Neuronal stem cell (in vitro differentiated cells): ENCODE measurements at regions not wholly inside any gene's neighbourhood (a gene's known extent, or its start where the extent isn't known, plus 50 kb on each side); places are given as distances from the start of the nearest gene placed in this dataset.

ENCODE experiments used
- DNase-seq: peaks from one replicate; pipeline ENCODE4 v3.0.0-alpha.2; 2013; ENCODE audit warnings: low spot score
- H2AFZ ChIP-seq: one replicate; pipeline ENCODE4 v1.6.1; 2013; ENCODE audit warnings: mild to moderate bottlenecking, low read length, inconsistent platforms
- H2AK5ac ChIP-seq: 2 replicates; pipeline ENCODE4 v1.6.1; 2013; ENCODE audit warnings: low read depth, mild to moderate bottlenecking, inconsistent platforms, low read length, moderate library complexity, mixed read lengths
- H2BK120ac ChIP-seq: 2 replicates; pipeline ENCODE4 v1.6.1; 2013; ENCODE audit warnings: low read depth, mild to moderate bottlenecking, inconsistent platforms, low read length, moderate library complexity, mixed read lengths
- H2BK12ac ChIP-seq: one replicate; pipeline ENCODE4 v1.6.1; 2013; ENCODE audit warnings: low read length, inconsistent platforms
- H2BK15ac ChIP-seq: 2 replicates; pipeline ENCODE4 v1.6.1; 2013; ENCODE audit warnings: mild to moderate bottlenecking, low read length, inconsistent platforms, mixed read lengths
- H2BK5ac ChIP-seq: one replicate; pipeline ENCODE4 v1.6.1; 2013; ENCODE audit warnings: inconsistent platforms, mild to moderate bottlenecking, low read length, moderate library complexity
- H3K14ac ChIP-seq: one replicate; pipeline ENCODE4 v1.6.1; 2013; ENCODE audit warnings: low read length, inconsistent platforms
- H3K18ac ChIP-seq: 2 replicates; pipeline ENCODE4 v1.6.1; 2013; ENCODE audit warnings: low read length, inconsistent platforms
- H3K23ac ChIP-seq: 2 replicates; pipeline ENCODE4 v1.6.1; 2013; ENCODE audit warnings: low read depth, mild to moderate bottlenecking, mixed read lengths, low read length, inconsistent platforms; ENCODE audit not compliant: poor library complexity
- H3K27ac ChIP-seq: replicated peaks from 3 replicates; pipeline ENCODE4 v1.5.1; 2013; ENCODE audit warnings: low read length, inconsistent platforms
- H3K27me3 ChIP-seq, 3 experiments: 2 replicates each; pipeline ENCODE4 v1.6.1; 2013; ENCODE audit warnings: low read length in 3 of 3, mild to moderate bottlenecking in 2 of 3, inconsistent platforms in 1 of 3, low read depth in 1 of 3, mixed read lengths in 1 of 3, moderate library complexity in 1 of 3; ENCODE audit not compliant: control insufficient read depth in 3 of 3, insufficient read depth in 3 of 3
- H3K36me3 ChIP-seq, 2 donors: replicated peaks in 1 of 2; 2 replicates each; pipeline ENCODE4 v1.6.1; 2013; ENCODE audit warnings: low read length in 2 of 2; ENCODE audit not compliant: control insufficient read depth in 2 of 2, insufficient read depth in 2 of 2
- H3K4ac ChIP-seq: 2 replicates; pipeline ENCODE4 v1.6.1; 2013; ENCODE audit warnings: inconsistent platforms, mild to moderate bottlenecking, low read length, moderate library complexity
- H3K4me1 ChIP-seq, 2 donors: 1 replicate in 1 of 2; 2 replicates in 1 of 2; pipeline ENCODE4 v1.6.1; 2013; ENCODE audit warnings: low read length in 2 of 2, low read depth in 1 of 2; ENCODE audit not compliant: control insufficient read depth in 2 of 2, insufficient read depth in 1 of 2
- H3K4me2 ChIP-seq: one replicate; pipeline ENCODE4 v1.6.1; 2013; ENCODE audit warnings: mild to moderate bottlenecking, low read length, inconsistent platforms; ENCODE audit not compliant: insufficient read depth, poor library complexity, severe bottlenecking
- H3K4me3 ChIP-seq, 2 donors: 2 replicates each; pipeline ENCODE4 v1.5.1; 2013; ENCODE audit warnings: low read length in 2 of 2, mild to moderate bottlenecking in 2 of 2, inconsistent platforms in 1 of 2, moderate library complexity in 1 of 2
- H3K79me1 ChIP-seq: one replicate; pipeline ENCODE4 v1.6.1; 2013; ENCODE audit warnings: low read depth, mild to moderate bottlenecking, inconsistent platforms, low read length, moderate library complexity
- H3K9ac ChIP-seq: one replicate; pipeline ENCODE4 v1.6.1; 2013; ENCODE audit warnings: mild to moderate bottlenecking, low read depth, low read length, inconsistent platforms; ENCODE audit not compliant: poor library complexity
- H3K9me3 ChIP-seq, 2 donors: replicated peaks in 1 of 2; 2 replicates each; pipeline versions ENCODE3 to v1.6.1; 2013; ENCODE audit warnings: low read length in 2 of 2, mild to moderate bottlenecking in 2 of 2, inconsistent platforms in 1 of 2, low read depth in 1 of 2, mixed read lengths in 1 of 2, moderate library complexity in 1 of 2; ENCODE audit not compliant: control insufficient read depth in 2 of 2, insufficient read depth in 1 of 2
- H4K8ac ChIP-seq: one replicate; pipeline ENCODE4 v1.6.1; 2013; ENCODE audit warnings: low read depth, mild to moderate bottlenecking, inconsistent platforms, low read length, moderate library complexity
- H4K91ac ChIP-seq: one replicate; pipeline ENCODE4 v1.6.1; 2013; ENCODE audit warnings: low read length, low read depth, mild to moderate bottlenecking, inconsistent platforms; ENCODE audit not compliant: poor library complexity
- WGBS, 2 donors: extraction: QIAGEN DNeasy Blood & Tissue Kit; methylation state at CpG; one replicate each; pipeline ENCODE4 v1.1.7; 2013; ENCODE audit warnings: missing lambda C conversion rate in 2 of 2, mixed read lengths in 1 of 2; ENCODE audit not compliant: insufficient read length in 2 of 2, insufficient replicate concordance in 1 of 2; ENCODE audit errors: extremely low coverage in 2 of 2; 5-methylcytosine and 5-hydroxymethylcytosine counted together

- Histone ChIP-seq H3K9me3 (no peaks in the 10 kb centered on the region), H3K4me1 (peaks cover 0 to 3% of the 10 kb centered on the region in 2 donors), H3K36me3 (no peaks in the 10 kb centered on the region), H3K18ac (no peak overlapping the region), H3K14ac (no peak overlapping the region), H2BK120ac (no peak overlapping the region), H4K8ac (no peak overlapping the region), H3K4me2 (no peak overlapping the region), H2BK12ac (no peak overlapping the region), H2AK5ac (no peak overlapping the region), H3K4me3 (no peak overlapping the region), H3K23ac (no peak overlapping the region), H3K4ac (no peak overlapping the region), H2AFZ (no peak overlapping the region), H2BK15ac (no peak overlapping the region), H2BK5ac (no peak overlapping the region), H4K91ac (no peak overlapping the region), H3K27me3 (no peaks in the 10 kb centered on the region), H3K9ac (no peak overlapping the region), H3K27ac (no peak overlapping the region), H3K79me1 (no peaks in the 10 kb centered on the region)
- no CpG with 5 or more reads among the region's 1 CpG for WGBS, 2 donors
- no peak for DNase-seq
These were observed 182.7 kb downstream of the PIK3R1 start for GRCh38 chr5:68398146-68398812.

- no peak overlapping the region for H3K9ac ChIP-seq
- no peaks in the 10 kb centered on the region for H3K27me3 ChIP-seq
- WGBS, 2 donors = no CpG with 5 or more reads among the region's 4 CpGs
- no peak overlapping the region for H2BK15ac ChIP-seq
- no peaks in the 10 kb centered on the region for H3K36me3 ChIP-seq
- H3K23ac ChIP-seq = no peak overlapping the region
- H3K4me3 ChIP-seq = peak overlapping the region in 1 of 2 donors; percentile 50
- no peak overlapping the region for H2BK5ac ChIP-seq
- DNase-seq = no peak
- no peak overlapping the region for H2AK5ac ChIP-seq
- H3K14ac ChIP-seq = no peak overlapping the region
- H2BK12ac ChIP-seq = no peak overlapping the region
- no peak overlapping the region for H3K18ac ChIP-seq
- H4K91ac ChIP-seq = no peak overlapping the region
- H3K4ac ChIP-seq = no peak overlapping the region
- H2AFZ ChIP-seq = no peak overlapping the region
- no peaks in the 10 kb centered on the region for H3K79me1 ChIP-seq
- no peak overlapping the region for H4K8ac ChIP-seq
- H3K9me3 ChIP-seq = no peaks in the 10 kb centered on the region
- H3K4me1 ChIP-seq = peaks cover 3 to 14% of the 10 kb centered on the region in 2 donors
- H2BK120ac ChIP-seq = no peak overlapping the region
- no peak overlapping the region for H3K27ac ChIP-seq
- no peak overlapping the region for H3K4me2 ChIP-seq
These were observed 187.7 kb downstream of the PIK3R1 start for GRCh38 chr5:68403301-68403700.

- DNase-seq = no peak
- no peaks in the 10 kb centered on the region for H3K9me3 ChIP-seq
- no peak overlapping the region for H2BK5ac ChIP-seq
- no peak overlapping the region for H3K18ac ChIP-seq
- H2AK5ac ChIP-seq = no peak overlapping the region
- H3K4me3 ChIP-seq = no peak overlapping the region
- H3K4me1 ChIP-seq = peaks cover 3 to 14% of the 10 kb centered on the region in 2 donors
- H2BK15ac ChIP-seq = no peak overlapping the region
- H3K79me1 ChIP-seq = no peaks in the 10 kb centered on the region
- H2AFZ ChIP-seq = no peak overlapping the region
- no peak overlapping the region for H3K27ac ChIP-seq
- H3K4ac ChIP-seq = no peak overlapping the region
- no peak overlapping the region for H3K4me2 ChIP-seq
- H3K23ac ChIP-seq = no peak overlapping the region
- H2BK120ac ChIP-seq = no peak overlapping the region
- no peak overlapping the region for H2BK12ac ChIP-seq
- H3K27me3 ChIP-seq = no peaks in the 10 kb centered on the region
- no peak overlapping the region for H3K14ac ChIP-seq
- no peak overlapping the region for H4K91ac ChIP-seq
- no peak overlapping the region for H4K8ac ChIP-seq
- H3K9ac ChIP-seq = no peak overlapping the region
- no peaks in the 10 kb centered on the region for H3K36me3 ChIP-seq
These were observed 188.7 kb downstream of the PIK3R1 start for GRCh38 chr5:68404246-68404645.

- H3K4me3 ChIP-seq = no peak overlapping the region
- no peak overlapping the region for H2BK12ac ChIP-seq
- H2BK5ac ChIP-seq = no peak overlapping the region
- H3K9me3 ChIP-seq = no peaks in the 10 kb centered on the region
- H4K91ac ChIP-seq = no peak overlapping the region
- DNase-seq = no peak
- no peak overlapping the region for H3K18ac ChIP-seq
- WGBS, 2 donors = no CpG with 5 or more reads among the region's 1 CpG
- no peaks in the 10 kb centered on the region for H3K36me3 ChIP-seq
- H2AFZ ChIP-seq = no peak overlapping the region
- H3K27me3 ChIP-seq = no peaks in the 10 kb centered on the region
- H3K23ac ChIP-seq = no peak overlapping the region
- peaks cover 3 to 14% of the 10 kb centered on the region in 2 donors for H3K4me1 ChIP-seq
- no peak overlapping the region for H2AK5ac ChIP-seq
- H4K8ac ChIP-seq = no peak overlapping the region
- H3K4ac ChIP-seq = no peak overlapping the region
- H3K4me2 ChIP-seq = no peak overlapping the region
- no peak overlapping the region for H3K27ac ChIP-seq
- no peak overlapping the region for H3K9ac ChIP-seq
- no peak overlapping the region for H2BK15ac ChIP-seq
- no peak overlapping the region for H3K14ac ChIP-seq
- H3K79me1 ChIP-seq = no peaks in the 10 kb centered on the region
- no peak overlapping the region for H2BK120ac ChIP-seq
These were observed 189.6 kb downstream of the PIK3R1 start for GRCh38 chr5:68405026-68405684.
